Loucy (cell line): ENCODE measurements at regions not wholly inside any gene's neighbourhood (a gene's known extent, or its start where the extent isn't known, plus 50 kb on each side); places are given as distances from the start of the nearest gene placed in this dataset.
A peak's percentile ranks its signal among the peaks of the same experiment; 100 is the strongest.

Experiments
- H2AFZ ChIP-seq: fragments of 200-600 bp; sonication (generic); 2 replicates; pipeline ENCODE4 v1.6.0; 2016; ENCODE audit warnings: antibody characterized with exemption, mild to moderate bottlenecking, low read length, moderate library complexity
- H3F3A ChIP-seq: fragments of 200-600 bp; 2 replicates; pipeline ENCODE4 v1.6.0; 2016; ENCODE audit warnings: antibody characterized with exemption, low read depth, mild to moderate bottlenecking
- H3K27me3 ChIP-seq: fragments of 200-600 bp; sonication (generic); 2 replicates; pipeline ENCODE4 v1.6.1; 2014; ENCODE audit warnings: low read length, mild to moderate bottlenecking; ENCODE audit not compliant: insufficient read depth, poor library complexity, severe bottlenecking
- H3K36me3 ChIP-seq: fragments of 200-600 bp; sonication (generic); 2 replicates; pipeline ENCODE4 v1.6.1; 2016; ENCODE audit warnings: low read length; ENCODE audit not compliant: insufficient read depth
- H3K4me1 ChIP-seq: fragments of 200-600 bp; sonication (generic); 2 replicates; pipeline ENCODE4 v1.5.1; 2014; ENCODE audit warnings: low read length, mild to moderate bottlenecking; ENCODE audit not compliant: insufficient read depth, poor library complexity, severe bottlenecking
- H3K4me2 ChIP-seq: fragments of 200-600 bp; sonication (generic); 2 replicates; pipeline ENCODE4 v1.6.0; 2014; ENCODE audit warnings: antibody characterized with exemption, low read length, low read depth, mild to moderate bottlenecking; ENCODE audit not compliant: poor library complexity, severe bottlenecking
- H3K4me3 ChIP-seq: fragments of 200-600 bp; sonication (generic); 2 replicates; pipeline ENCODE4 v1.5.1; 2014; ENCODE audit warnings: low read length, mild to moderate bottlenecking, mixed read lengths; ENCODE audit not compliant: poor library complexity, severe bottlenecking
- H3K79me2 ChIP-seq: fragments of 200-600 bp; sonication (generic); 2 replicates; pipeline ENCODE4 v1.6.1; 2014; ENCODE audit warnings: low read length; ENCODE audit not compliant: insufficient read depth
- H3K9ac ChIP-seq: fragments of 200-600 bp; sonication (generic); 2 replicates; pipeline ENCODE4 v1.6.0; 2014; ENCODE audit warnings: mild to moderate bottlenecking, low read depth, low read length, moderate library complexity; ENCODE audit not compliant: poor library complexity, severe bottlenecking
- H3K9me2 ChIP-seq: fragments of 200-600 bp; sonication (generic); replicated peaks from 2 replicates; pipeline ENCODE4 v1.6.1; 2016; ENCODE audit warnings: low read depth, low read length, mixed read lengths
- H3K9me3 ChIP-seq: fragments of 200-600 bp; sonication (generic); 2 replicates; pipeline ENCODE4 v1.6.1; 2014; ENCODE audit warnings: mild to moderate bottlenecking, antibody characterized with exemption, low read length, low read depth; ENCODE audit not compliant: insufficient read depth
- H4K20me1 ChIP-seq: fragments of 200-600 bp; sonication (generic); 2 replicates; pipeline ENCODE4 v1.6.0; 2014; ENCODE audit warnings: antibody characterized with exemption, low read length, mild to moderate bottlenecking; ENCODE audit not compliant: insufficient read depth, poor library complexity, severe bottlenecking
- CTCF ChIP-seq: fragments of 200-600 bp; sonication (generic); conservative IDR thresholded peaks from 2 replicates; pipeline ENCODE4 v1.5.1; 2014; ENCODE audit warnings: mild to moderate bottlenecking, antibody characterized with exemption, low read length
- EZH2phosphoT487 ChIP-seq: fragments of 200-600 bp; IDR thresholded peaks from 2 replicates; pipeline ENCODE4 v1.6.1; 2018; ENCODE audit warnings: antibody characterized with exemption, mild to moderate bottlenecking, moderate library complexity, borderline replicate concordance

GRCh38 chr2:198775737-198776136 lies 682.0 kb downstream of the SATB2 start:
- Histone ChIP-seq H2AFZ (peak overlapping the region; percentile 61), H3K9me3 (no peaks in the 10 kb centered on the region), H3K27me3 (no peaks in the 10 kb centered on the region), H4K20me1 (no peaks in the 10 kb centered on the region), H3K4me1 (peaks cover 11% of the 10 kb centered on the region), H3K36me3 (no peaks in the 10 kb centered on the region), H3K4me3 (no peak overlapping the region), H3K9ac (no peak overlapping the region), H3K79me2 (no peaks in the 10 kb centered on the region), H3K9me2 (no peaks in the 10 kb centered on the region), H3K4me2 (no peak overlapping the region), H3F3A (no peaks in the 10 kb centered on the region)
- TF ChIP-seq CTCF (no peak), EZH2phosphoT487 (no peak)

GRCh38 chr2:198774576-198774975 lies 683.2 kb downstream of the SATB2 start:
- H3K79me2 ChIP-seq, result no peaks in the 10 kb centered on the region
- H4K20me1 ChIP-seq, result no peaks in the 10 kb centered on the region
- H3K4me2 ChIP-seq, result peak overlapping the region; percentile 52
- no peaks in the 10 kb centered on the region for H3K27me3 ChIP-seq
- H2AFZ ChIP-seq, result peak overlapping the region; percentile 61; the same call in 1 of the 2 replicates
- H3F3A ChIP-seq, result no peaks in the 10 kb centered on the region
- peak overlapping the region; percentile 4 for H3K9ac ChIP-seq
- no peaks in the 10 kb centered on the region for H3K36me3 ChIP-seq
- no peak for TF ChIP-seq EZH2phosphoT487
- no peak for TF ChIP-seq CTCF
- H3K9me2 ChIP-seq, result no peaks in the 10 kb centered on the region
- peaks cover 11% of the 10 kb centered on the region for H3K4me1 ChIP-seq
- H3K9me3 ChIP-seq, result no peaks in the 10 kb centered on the region
- H3K4me3 ChIP-seq, result peak overlapping the region; percentile 39

GRCh38 chr2:198767694-198768093 lies 690.0 kb downstream of the SATB2 start:
- no peak overlapping the region for H3K9ac ChIP-seq
- H4K20me1 ChIP-seq, result no peaks in the 10 kb centered on the region
- H3K4me3 ChIP-seq, result no peak overlapping the region
- TF ChIP-seq EZH2phosphoT487 (no peak), CTCF (no peak)
- no peak overlapping the region for H3K4me2 ChIP-seq
- H3K36me3 ChIP-seq, result no peaks in the 10 kb centered on the region
- H3K9me2 ChIP-seq, result no peaks in the 10 kb centered on the region
- no peaks in the 10 kb centered on the region for H3K27me3 ChIP-seq
- H3K9me3 ChIP-seq, result no peaks in the 10 kb centered on the region
- 0 out of 2 replicates have a peak, but pooled peaks cover 1% of the 10 kb centered on the region for H3F3A ChIP-seq
- no peaks in the 10 kb centered on the region for H3K79me2 ChIP-seq
- peaks cover 18% of the 10 kb centered on the region for H3K4me1 ChIP-seq
- no peak overlapping the region for H2AFZ ChIP-seq
